GM12892 (cell line): ENCODE measurements at regions not wholly inside any gene's neighbourhood (a gene's known extent, or its start where the extent isn't known, plus 50 kb on each side); places are given as distances from the start of the nearest gene placed in this dataset.

Experiments
- POLR2AphosphoS5 ChIP-seq: IDR thresholded peaks from 2 replicates; pipeline ENCODE4 v1.6.1; 2011; ENCODE audit warnings: low read depth, low read length, control low read depth
- TAF1 ChIP-seq: IDR thresholded peaks from 2 replicates; pipeline ENCODE4 v1.6.1; 2011; ENCODE audit warnings: low read depth, mild to moderate bottlenecking, control low read depth, low read length, borderline replicate concordance

DNA sequence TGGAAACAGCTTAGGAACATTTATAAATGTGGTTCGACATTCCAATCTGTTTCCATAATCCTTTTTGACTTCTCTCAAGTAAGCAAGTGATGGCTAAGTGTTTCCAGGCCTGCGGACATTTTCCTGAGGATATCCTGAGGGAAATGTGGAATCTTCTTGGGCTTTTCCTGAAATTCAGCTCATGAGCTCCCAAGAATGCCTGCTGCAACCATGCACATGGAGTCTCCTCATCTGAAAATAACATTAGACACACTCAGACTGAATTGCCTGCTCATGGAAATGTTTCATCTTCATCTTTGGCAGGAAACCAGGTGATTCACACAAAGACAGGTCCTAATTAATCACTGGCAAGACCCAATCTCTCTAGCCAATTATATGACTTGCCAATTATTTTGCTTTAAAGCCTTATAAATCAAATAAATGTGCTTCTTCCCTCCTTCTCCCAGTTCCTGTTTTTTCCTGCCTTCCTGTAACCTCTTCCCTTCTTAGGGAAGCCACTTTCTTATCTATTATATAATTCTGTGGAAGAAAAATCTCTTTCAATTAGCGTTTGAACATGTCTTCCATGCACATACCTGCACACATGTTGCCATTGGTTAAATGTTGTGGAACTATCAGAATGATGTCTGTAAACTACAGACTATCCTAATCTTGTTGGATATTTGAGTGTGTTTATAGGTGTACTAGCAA lies 104.6 kb upstream of the MXRA5 start:
- TF ChIP-seq POLR2AphosphoS5 (no peak), TAF1 (no peak)
